Activated T-helper 1 cell treated with anti-CD3 and anti-CD28 coated beads, Interleukin-12 subunit alpha, Interleukin-12 subunit beta, Interleukin-2, Interleukin-4 antibody, amounts not matched to agents 30 ng/mL and 10 ng/mL and 1 ng/mL, durations not matched to agents 14 hours and 24 hours and 36 hours (primary cell): ENCODE measurements at regions not wholly inside any gene's neighbourhood (a gene's known extent, or its start where the extent isn't known, plus 50 kb on each side); places are given as distances from the start of the nearest gene placed in this dataset.

Experiments
- DNase-seq: peaks from one replicate; pipeline ENCODE4 v3.0.0; 2021; ENCODE audit warnings: low spot score
- H3K27ac Mint-ChIP-seq: one replicate; pipeline ENCODE4 v1.8.0; 2021; ENCODE audit warnings: mild to moderate bottlenecking, mixed read lengths
- H3K27me3 Mint-ChIP-seq: one replicate; pipeline ENCODE4 v1.8.0; 2022; ENCODE audit warnings: mild to moderate bottlenecking, moderate library complexity, mixed read lengths; ENCODE audit not compliant: insufficient read depth
- H3K36me3 Mint-ChIP-seq: one replicate; pipeline ENCODE4 v1.8.0; 2021; ENCODE audit warnings: low read depth, mixed read lengths
- H3K4me1 Mint-ChIP-seq: one replicate; pipeline ENCODE4 v1.8.0; 2021; ENCODE audit warnings: low read depth, mixed read lengths
- H3K4me3 Mint-ChIP-seq: one replicate; pipeline ENCODE4 v1.8.0; 2021; ENCODE audit warnings: mild to moderate bottlenecking, moderate library complexity, mixed read lengths
- H3K9me3 Mint-ChIP-seq: one replicate; pipeline ENCODE4 v1.8.0; 2021; ENCODE audit warnings: mixed read lengths
- intact Hi-C: fragments of 100-400 bp; cut with micrococcal nuclease; formaldehyde crosslinking; loops from one replicate; pipeline ENCODE4 v1.15.1; 2024

- Mint-ChIP-seq H3K36me3 (no peaks in the 10 kb centered on the region), H3K4me3 (no peak overlapping the region), H3K27ac (no peak overlapping the region), H3K4me1 (no peaks in the 10 kb centered on the region), H3K27me3 (peaks cover 2% of the 10 kb centered on the region), H3K9me3 (no peaks in the 10 kb centered on the region)
- intact Hi-C loops = no loop called here
- no peak for DNase-seq
Observed at GRCh38 chr5:34606101-34606500, 50.0 kb upstream of the RAI14 start.
